GM19351 (cell line): ENCODE measurements at regions not wholly inside any gene's neighbourhood (a gene's known extent, or its start where the extent isn't known, plus 50 kb on each side); places are given as distances from the start of the nearest gene placed in this dataset.

ENCODE experiments used
- ATAC-seq: cut with Tn5 transposase; IDR thresholded peaks from one replicate; pipeline ENCODE4 v1.9.1; 2021; ENCODE audit warnings: mild to moderate bottlenecking, moderate library complexity; ENCODE audit not compliant: unreplicated experiment

DNA sequence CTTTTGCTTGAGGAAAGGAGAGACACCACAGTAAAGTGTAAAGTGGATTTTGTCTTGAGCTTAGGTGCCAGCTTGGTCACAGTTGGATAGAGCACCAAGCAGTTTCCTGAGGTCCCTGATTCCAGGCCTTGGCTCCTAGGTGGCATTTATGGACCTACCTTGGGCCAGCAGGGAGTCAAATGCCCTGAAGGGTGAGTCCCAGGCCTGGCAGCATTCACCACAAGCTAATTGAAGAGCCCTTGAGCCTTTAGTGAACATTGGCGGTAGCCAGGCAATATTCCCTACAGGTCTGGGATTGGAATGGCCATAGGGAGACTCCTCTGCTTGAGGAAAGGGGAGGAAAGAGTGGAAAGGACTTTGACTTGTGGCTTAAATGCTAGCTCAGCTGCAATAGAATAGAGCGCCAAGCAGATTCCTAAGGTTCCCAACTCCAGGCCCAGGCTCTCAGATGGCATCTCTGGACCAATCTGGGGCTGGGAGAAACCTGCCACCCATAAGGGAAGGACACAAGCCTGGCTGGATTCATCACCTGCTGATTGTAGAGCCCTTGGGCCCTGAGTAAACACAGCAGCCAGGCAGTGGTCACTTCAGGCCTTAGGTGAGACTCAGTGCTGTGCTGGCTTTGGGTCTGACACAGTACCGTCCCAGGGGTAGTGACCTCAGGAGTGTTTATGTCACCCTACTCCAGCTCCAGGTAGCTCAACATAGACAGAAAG lies 137.5 kb upstream of the OTOS start:
- no peak for ATAC-seq

DNA sequence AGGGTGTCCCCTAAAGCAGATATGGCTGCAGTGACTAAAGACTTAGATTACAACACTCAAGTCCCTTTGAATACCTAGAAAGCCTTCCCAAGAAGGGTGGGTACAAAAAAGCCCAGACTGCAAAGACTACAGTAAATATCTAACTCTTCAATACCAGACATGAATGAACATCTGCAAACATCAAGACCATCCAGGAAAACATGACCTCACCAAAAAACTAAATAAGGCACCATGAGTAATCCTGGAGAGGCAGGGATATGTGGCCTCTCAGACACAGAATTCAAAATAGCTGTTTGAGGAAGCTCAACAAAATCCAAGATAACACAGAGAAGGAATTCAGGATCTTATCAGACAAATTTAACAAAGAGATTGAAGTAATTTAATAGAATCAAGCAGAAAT lies 138.2 kb upstream of the OTOS start:
- ATAC-seq, result no peak

DNA sequence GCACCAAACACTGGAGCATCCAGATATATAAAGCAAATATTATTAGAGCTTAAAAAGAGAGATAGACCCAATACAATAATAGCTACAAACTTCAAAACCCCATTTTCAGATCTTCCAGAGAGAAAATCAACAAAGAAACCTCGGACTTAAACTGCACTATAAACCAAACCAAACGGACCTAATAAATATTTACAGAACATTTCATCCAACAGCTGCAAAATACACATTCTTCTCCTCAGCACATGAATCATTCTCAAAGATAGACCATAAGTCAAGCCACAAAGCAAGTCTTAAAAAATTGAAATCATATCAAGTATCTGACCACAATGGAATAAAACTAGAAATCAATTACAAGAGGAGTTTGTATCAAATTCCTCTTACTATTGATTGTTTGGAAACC lies 140.2 kb upstream of the OTOS start:
- ATAC-seq, result no peak

- ATAC-seq, result no peak
Observed at GRCh38 chr2:240284503-240285259, 144.2 kb upstream of the OTOS start.

- ATAC-seq, result no peak
Observed at GRCh38 chr2:240285725-240286124, 145.3 kb upstream of the OTOS start.

GRCh38 chr2:240286596-240286995 lies 146.1 kb upstream of the OTOS start:
- no peak for ATAC-seq

GRCh38 chr2:240287011-240287410 lies 146.6 kb upstream of the OTOS start:
- ATAC-seq, result no peak

GRCh38 chr2:240287496-240288086 lies 147.1 kb upstream of the OTOS start:
- no peak for ATAC-seq

- ATAC-seq, result no peak
Observed at GRCh38 chr2:240288087-240288521, 147.4 kb upstream of the GPC1 start.

DNA sequence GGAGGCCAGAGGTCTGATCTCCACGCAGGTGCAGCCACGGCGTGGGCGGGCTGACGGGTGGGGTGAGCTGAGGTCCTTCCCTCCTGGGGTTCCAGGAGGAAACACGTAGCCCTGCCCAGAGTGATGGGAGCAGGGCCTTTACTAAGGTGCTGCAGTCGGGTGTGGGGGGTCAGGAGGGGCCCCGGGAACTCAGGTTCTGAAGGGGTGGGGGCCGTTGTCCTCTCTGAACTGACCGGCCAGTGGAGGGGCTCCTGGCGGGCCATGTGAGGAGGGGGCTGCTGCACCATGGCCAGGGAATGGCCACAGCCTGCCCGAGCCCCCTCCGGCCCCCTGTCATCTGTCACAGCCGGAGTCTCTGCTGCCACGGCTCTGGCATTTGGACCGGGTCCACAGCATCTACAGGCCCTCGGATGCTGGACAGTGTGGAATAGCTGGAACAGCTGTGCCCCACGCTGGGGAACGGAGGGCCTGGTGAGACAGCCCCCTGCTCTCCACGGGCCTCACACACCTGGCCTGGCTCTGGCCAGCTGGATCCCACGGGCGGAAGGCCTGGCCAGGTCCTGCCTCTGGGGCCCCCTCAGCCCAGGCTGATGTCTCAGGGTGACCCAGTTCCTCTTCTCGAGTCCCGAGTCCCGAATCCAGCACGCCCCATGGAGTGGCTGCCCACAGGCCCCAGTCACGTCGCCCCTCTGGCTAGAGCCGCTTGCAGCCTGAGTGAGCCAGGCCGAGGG lies 145.6 kb upstream of the GPC1 start:
- ATAC-seq, result no peak

- ATAC-seq, result no peak
Observed at GRCh38 chr2:240290432-240291336, 144.8 kb upstream of the GPC1 start.

DNA sequence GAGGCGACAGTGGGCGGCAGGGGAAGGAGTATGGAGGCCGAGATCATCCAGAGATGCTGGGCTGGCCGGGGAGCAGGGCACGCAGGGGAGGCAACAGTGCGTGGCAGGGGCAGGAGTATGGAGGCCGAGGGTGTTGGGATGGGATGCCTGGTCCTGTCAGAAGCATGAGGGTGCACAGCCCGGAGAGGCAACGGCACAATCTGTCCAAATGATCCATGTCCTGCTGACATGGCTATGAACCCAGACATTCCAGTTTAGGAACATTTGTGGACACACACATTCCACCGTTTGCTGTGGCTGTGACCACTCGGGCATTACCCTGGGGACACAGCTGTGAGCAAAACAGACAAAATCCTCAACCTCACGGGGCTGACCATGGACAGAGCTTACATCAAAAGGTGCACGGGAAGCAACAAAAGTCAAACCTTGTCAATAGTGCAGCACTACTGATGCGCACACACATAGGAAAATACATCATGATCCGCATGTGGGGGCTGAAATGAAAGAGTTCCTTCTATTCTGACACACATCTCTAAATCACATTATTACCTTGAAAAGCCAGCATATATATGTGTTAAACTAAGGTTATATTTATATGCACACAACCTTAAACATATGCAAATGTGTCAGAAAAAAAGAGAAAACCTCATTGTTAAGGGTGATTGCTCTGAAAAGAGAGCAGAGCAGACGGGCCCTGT lies 144.0 kb upstream of the GPC1 start:
- no peak for ATAC-seq

- no peak for ATAC-seq
Observed at GRCh38 chr2:240292035-240292574, 143.4 kb upstream of the GPC1 start.

DNA sequence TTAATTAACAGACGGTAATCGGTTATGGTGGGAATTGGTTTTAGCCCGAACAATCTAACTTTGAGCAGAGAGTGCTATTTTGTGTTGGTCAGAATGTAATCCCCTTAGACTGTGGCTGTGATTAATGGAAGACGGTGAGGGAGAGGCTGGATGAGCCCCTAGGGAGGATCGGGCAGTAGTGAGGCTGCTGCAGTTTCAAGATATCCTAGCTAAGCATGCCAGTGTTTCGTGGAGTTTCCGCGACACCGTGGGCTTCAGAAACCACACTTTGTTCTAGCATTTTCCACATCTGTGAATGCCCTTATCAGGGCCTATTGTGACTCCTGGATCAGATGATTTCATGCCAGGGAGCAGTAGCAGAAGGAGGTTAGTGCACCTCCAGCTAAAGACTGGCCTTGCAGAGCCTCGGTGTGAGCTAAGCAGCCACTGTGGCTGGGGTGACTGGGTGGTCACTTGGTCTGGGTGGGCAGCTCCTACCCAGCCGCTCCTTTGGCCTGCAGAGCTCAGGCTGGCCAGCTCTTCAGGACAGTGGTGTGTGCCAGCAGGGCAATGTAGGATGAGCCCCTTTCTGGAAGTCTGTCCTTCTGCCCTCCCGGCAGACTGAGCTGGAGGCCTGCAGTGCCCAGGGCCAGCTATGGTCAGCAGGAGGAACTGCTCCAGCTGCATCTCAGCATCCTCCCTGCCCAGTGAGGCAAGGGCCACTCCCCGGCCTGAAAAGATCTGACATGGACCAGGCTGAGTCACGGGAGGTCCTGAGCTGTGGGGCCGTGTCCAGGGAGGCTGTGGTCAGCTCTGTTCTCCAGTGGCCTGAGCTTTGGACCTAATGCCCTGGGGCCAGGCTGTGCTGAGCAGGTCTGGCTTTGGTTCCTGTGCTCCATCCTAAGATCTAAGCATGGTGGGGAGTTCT lies 142.6 kb upstream of the GPC1 start:
- ATAC-seq, result no peak

- no peak for ATAC-seq
Observed at GRCh38 chr2:240293557-240294461, 141.7 kb upstream of the GPC1 start.

GRCh38 chr2:240294514-240294913 lies 140.9 kb upstream of the GPC1 start:
- no peak for ATAC-seq
